GM23248 (cell line): ENCODE measurements at regions not wholly inside any gene's neighbourhood (a gene's known extent, or its start where the extent isn't known, plus 50 kb on each side); places are given as distances from the start of the nearest gene placed in this dataset.

Experiments used
- EZH2 ChIP-seq: fragments of 200-600 bp; sonication (generic); IDR thresholded peaks from 2 replicates; pipeline ENCODE4 v1.6.1; 2018; ENCODE audit warnings: antibody characterized with exemption, mild to moderate bottlenecking; ENCODE audit not compliant: insufficient read depth, poor library complexity, severe bottlenecking
- EZH2phosphoT487 ChIP-seq: fragments of 200-600 bp; sonication (generic); IDR thresholded peaks from 2 replicates; pipeline ENCODE4 v1.6.1; 2018; ENCODE audit warnings: antibody characterized with exemption, moderate library complexity, mild to moderate bottlenecking, low read depth; ENCODE audit not compliant: insufficient read depth

DNA sequence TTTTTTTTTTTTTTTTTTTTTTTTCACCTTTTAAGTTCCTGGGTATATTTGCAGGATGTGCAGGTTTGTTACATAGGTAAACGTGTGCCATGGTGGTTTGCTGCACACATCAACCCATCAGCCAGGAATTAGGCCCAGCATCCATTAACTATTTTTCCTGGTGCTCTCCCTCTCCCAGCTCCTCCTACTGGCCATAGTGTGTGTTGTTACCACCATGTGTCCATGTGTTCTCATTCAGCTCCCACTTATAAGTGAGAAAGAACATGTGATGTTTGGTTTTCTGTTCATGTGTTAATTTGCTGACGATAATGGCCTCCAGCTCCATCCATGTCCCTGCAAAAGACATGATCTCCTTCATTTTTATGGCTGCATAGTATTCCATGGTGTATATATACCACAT, 350.5 kb downstream of the MAN2A1 start:
- TF ChIP-seq EZH2: no peak
- no peak for TF ChIP-seq EZH2phosphoT487
